MM.1S (cell line): ENCODE measurements at regions not wholly inside any gene's neighbourhood (a gene's known extent, or its start where the extent isn't known, plus 50 kb on each side); places are given as distances from the start of the nearest gene placed in this dataset.

Experiments used
- CTCF ChIP-seq: fragments of 300-600 bp; sonication (generic); IDR thresholded peaks from 2 replicates; pipeline ENCODE4 v1.5.1; 2016; ENCODE audit warnings: antibody characterized with exemption, low read length, mixed read lengths
- EZH2 ChIP-seq: fragments of 300-600 bp; sonication (generic); optimal IDR thresholded peaks from 2 replicates; pipeline ENCODE3; 2017; ENCODE audit warnings: low read depth, mild to moderate bottlenecking, antibody characterized with exemption, low read length, mixed read lengths

GRCh38 chr11:115745066-115745465, 240.9 kb upstream of the CADM1 start:
- TF ChIP-seq CTCF, result no peak
- TF ChIP-seq EZH2, result no peak
